BLaER1 (cell line): ENCODE measurements at regions not wholly inside any gene's neighbourhood (a gene's known extent, or its start where the extent isn't known, plus 50 kb on each side); places are given as distances from the start of the nearest gene placed in this dataset.
"Not testable (repeated sequence)": the region's sequence is repeated elsewhere in the genome, so short reads cannot be mapped to it uniquely, and the experiment has no call there.

Experiments
- H3K27ac ChIP-seq: shearing (Covaris generic); formaldehyde crosslinking; 2 replicates; pipeline ENCODE4 v1.8.1; 2022
- H3K27me3 ChIP-seq: shearing (Covaris generic); formaldehyde crosslinking; 2 replicates; pipeline ENCODE4 v1.8.1; 2022
- H3K36me3 ChIP-seq: shearing (Covaris generic); formaldehyde crosslinking; 2 replicates; pipeline ENCODE4 v1.8.1; 2022
- H3K4me1 ChIP-seq: shearing (Covaris generic); formaldehyde crosslinking; 2 replicates; pipeline ENCODE4 v1.8.1; 2022
- H3K4me2 ChIP-seq: shearing (Covaris generic); formaldehyde crosslinking; 2 replicates; pipeline ENCODE4 v1.8.1; 2022
- H3K4me3 ChIP-seq: shearing (Covaris generic); formaldehyde crosslinking; 2 replicates; pipeline ENCODE4 v1.8.1; 2022
- H3K9ac ChIP-seq: shearing (Covaris generic); formaldehyde crosslinking; 2 replicates; pipeline ENCODE4 v1.8.1; 2022
- H3K9me3 ChIP-seq: shearing (Covaris generic); formaldehyde crosslinking; 2 replicates; pipeline ENCODE4 v1.8.1; 2022
- H4K20me1 ChIP-seq: shearing (Covaris generic); formaldehyde crosslinking; 2 replicates; pipeline ENCODE4 v1.8.1; 2022
- Cebpa-rat ChIP-seq: shearing (Covaris generic); IDR thresholded peaks from 2 replicates; pipeline ENCODE4 v1.8.1; 2022

- H4K20me1 ChIP-seq = no peaks in the 10 kb centered on the region
- H3K36me3 ChIP-seq = no peaks in the 10 kb centered on the region
- H3K4me3 ChIP-seq = no peak overlapping the region
- H3K27me3 ChIP-seq = no peaks in the 10 kb centered on the region
- H3K9me3 ChIP-seq = no peaks in the 10 kb centered on the region
- no peak overlapping the region for H3K27ac ChIP-seq
- H3K4me2 ChIP-seq = no peak overlapping the region
- no peaks in the 10 kb centered on the region for H3K4me1 ChIP-seq
- TF ChIP-seq Cebpa-rat = no peak
- H3K9ac ChIP-seq = no peak overlapping the region
Measured at GRCh38 chr11:37905707-37906417, 1307.8 kb upstream of the RAG2 start.

GRCh38 chr11:37896016-37896415 lies 1298.0 kb upstream of the RAG2 start:
- Histone ChIP-seq H3K27me3 (no peaks in the 10 kb centered on the region), H4K20me1 (no peaks in the 10 kb centered on the region), H3K4me3 (no peak overlapping the region), H3K36me3 (no peaks in the 10 kb centered on the region), H3K4me1 (no peaks in the 10 kb centered on the region), H3K9ac (no peak overlapping the region), H3K9me3 (peaks cover 20% of the 10 kb centered on the region), H3K4me2 (no peak overlapping the region), H3K27ac (no peak overlapping the region)
- no peak for TF ChIP-seq Cebpa-rat

DNA sequence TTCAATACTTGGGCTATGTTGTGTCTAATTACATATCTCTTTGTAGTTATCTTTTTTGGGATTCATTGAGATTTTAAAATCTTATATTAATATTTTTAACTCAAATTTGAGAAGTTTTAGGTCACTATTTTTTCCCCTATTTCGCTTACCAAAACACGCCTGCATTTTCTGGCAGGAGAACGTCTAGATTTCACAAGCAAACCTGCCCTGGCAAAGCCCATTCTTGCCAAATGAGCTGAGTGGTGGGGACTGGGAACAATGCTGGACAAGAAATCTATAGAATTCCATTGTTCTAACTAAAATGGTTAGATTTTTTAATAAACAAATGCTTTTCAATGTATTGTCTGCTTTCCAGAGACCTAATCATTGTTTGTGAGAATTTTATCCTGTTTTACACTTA lies 1283.7 kb upstream of the RAG2 start:
- H3K9me3 ChIP-seq = no peaks in the 10 kb centered on the region
- H3K4me2 ChIP-seq = no peak overlapping the region
- no peaks in the 10 kb centered on the region for H4K20me1 ChIP-seq
- H3K36me3 ChIP-seq = no peaks in the 10 kb centered on the region
- H3K27ac ChIP-seq = no peak overlapping the region
- TF ChIP-seq Cebpa-rat = no peak
- no peak overlapping the region for H3K4me3 ChIP-seq
- no peaks in the 10 kb centered on the region for H3K27me3 ChIP-seq
- H3K4me1 ChIP-seq = no peaks in the 10 kb centered on the region
- no peak overlapping the region for H3K9ac ChIP-seq

- no peak for TF ChIP-seq Cebpa-rat
- H3K27ac ChIP-seq = no peak overlapping the region
- no peaks in the 10 kb centered on the region for H3K27me3 ChIP-seq
- no peak overlapping the region for H3K4me2 ChIP-seq
- H3K4me3 ChIP-seq = no peak overlapping the region
- H3K4me1 ChIP-seq = no peaks in the 10 kb centered on the region
- H3K9me3 ChIP-seq = no peaks in the 10 kb centered on the region
- no peak overlapping the region for H3K9ac ChIP-seq
- H3K36me3 ChIP-seq = no peaks in the 10 kb centered on the region
- no peaks in the 10 kb centered on the region for H4K20me1 ChIP-seq
Measured at GRCh38 chr11:37861671-37862070, 1263.6 kb upstream of the RAG2 start.

- H3K4me1 ChIP-seq, H3K36me3 ChIP-seq, H3K4me3 ChIP-seq, H3K4me2 ChIP-seq, H3K27ac ChIP-seq, H3K9ac ChIP-seq, H4K20me1 ChIP-seq, H3K27me3 ChIP-seq, H3K9me3 ChIP-seq: not testable (repeated sequence)
Measured at GRCh38 chr11:37858806-37859537, 1260.9 kb upstream of the RAG2 start.

DNA sequence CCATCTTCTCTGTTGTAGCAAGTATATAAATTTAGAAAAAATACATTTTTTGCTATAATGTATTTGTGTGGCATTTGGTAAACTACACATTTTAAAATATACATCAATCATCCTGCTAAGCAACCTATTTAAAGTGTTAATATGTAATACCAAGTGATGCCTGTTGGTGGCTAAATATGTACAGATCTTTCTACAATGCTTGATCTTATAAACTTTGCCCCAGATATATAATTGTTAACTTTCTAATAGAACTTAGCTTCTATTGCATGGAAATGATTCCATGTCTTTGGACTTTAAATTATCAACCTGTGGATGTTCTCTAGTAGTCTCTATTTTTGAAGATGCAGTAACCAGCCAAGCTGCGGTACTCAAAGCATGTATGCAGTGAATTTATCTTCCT lies 1260.4 kb upstream of the RAG2 start:
- H3K27ac ChIP-seq = no peak overlapping the region
- TF ChIP-seq Cebpa-rat = no peak
- H3K9ac ChIP-seq = no peak overlapping the region
- H3K9me3 ChIP-seq = no peaks in the 10 kb centered on the region
- H3K4me1 ChIP-seq = no peaks in the 10 kb centered on the region
- no peaks in the 10 kb centered on the region for H3K27me3 ChIP-seq
- H3K4me2 ChIP-seq = no peak overlapping the region
- H3K36me3 ChIP-seq = no peaks in the 10 kb centered on the region
- no peak overlapping the region for H3K4me3 ChIP-seq
- no peaks in the 10 kb centered on the region for H4K20me1 ChIP-seq

DNA sequence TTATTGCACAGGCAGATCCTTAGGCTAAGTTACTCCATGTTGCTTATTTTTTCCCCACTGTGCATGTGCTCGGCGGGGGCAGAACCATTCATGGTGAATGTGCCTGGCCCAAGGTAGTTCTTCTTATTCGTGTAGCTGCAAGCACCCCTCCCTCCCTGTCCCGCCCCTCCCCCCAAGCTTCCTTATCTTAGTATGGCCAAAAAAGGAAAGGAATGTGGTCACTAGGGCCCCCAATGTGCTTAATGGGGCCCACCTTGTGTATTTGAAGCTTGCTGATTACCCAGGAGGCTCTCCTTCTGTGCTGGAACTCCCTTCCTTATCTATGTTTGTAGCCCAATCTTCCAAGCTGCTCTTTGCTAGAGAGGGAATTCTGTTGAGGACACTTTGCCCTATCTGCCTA lies 1259.7 kb upstream of the RAG2 start:
- TF ChIP-seq Cebpa-rat = no peak
- Histone ChIP-seq H3K9me3 (no peaks in the 10 kb centered on the region), H3K36me3 (no peaks in the 10 kb centered on the region), H3K4me2 (no peak overlapping the region), H4K20me1 (no peaks in the 10 kb centered on the region), H3K9ac (no peak overlapping the region), H3K4me1 (no peaks in the 10 kb centered on the region), H3K4me3 (no peak overlapping the region), H3K27ac (no peak overlapping the region), H3K27me3 (no peaks in the 10 kb centered on the region)

GRCh38 chr11:37849706-37850105 lies 1251.7 kb upstream of the RAG2 start:
- Histone ChIP-seq H3K27me3 (no peaks in the 10 kb centered on the region), H3K36me3 (no peaks in the 10 kb centered on the region), H3K4me2 (no peak overlapping the region), H3K9ac (no peak overlapping the region), H3K27ac (no peak overlapping the region), H3K9me3 (no peaks in the 10 kb centered on the region), H3K4me1 (no peaks in the 10 kb centered on the region), H3K4me3 (no peak overlapping the region), H4K20me1 (no peaks in the 10 kb centered on the region)
- no peak for TF ChIP-seq Cebpa-rat

- TF ChIP-seq Cebpa-rat = no peak
- no peak overlapping the region for H3K4me3 ChIP-seq
Measured at GRCh38 chr11:37843603-37844002, 1245.6 kb upstream of the RAG2 start.

GRCh38 chr11:37841016-37841415 lies 1243.0 kb upstream of the RAG2 start:
- H3K9ac ChIP-seq = no peak overlapping the region
- H3K4me2 ChIP-seq = no peak overlapping the region
- no peak overlapping the region for H3K4me3 ChIP-seq
- H3K4me1 ChIP-seq = no peaks in the 10 kb centered on the region
- no peak overlapping the region for H3K27ac ChIP-seq
- no peaks in the 10 kb centered on the region for H3K9me3 ChIP-seq
- H3K36me3 ChIP-seq = no peaks in the 10 kb centered on the region
- TF ChIP-seq Cebpa-rat = no peak
- H4K20me1 ChIP-seq = no peaks in the 10 kb centered on the region
- no peaks in the 10 kb centered on the region for H3K27me3 ChIP-seq

More at GRCh38 chr11:37843603-37844002, 1245.6 kb upstream of the RAG2 start:
- Histone ChIP-seq H3K27me3 (no peaks in the 10 kb centered on the region), H3K9ac (no peak overlapping the region), H3K36me3 (no peaks in the 10 kb centered on the region), H3K9me3 (no peaks in the 10 kb centered on the region), H3K4me1 (no peaks in the 10 kb centered on the region), H4K20me1 (no peaks in the 10 kb centered on the region), H3K27ac (no peak overlapping the region), H3K4me2 (no peak overlapping the region)

DNA sequence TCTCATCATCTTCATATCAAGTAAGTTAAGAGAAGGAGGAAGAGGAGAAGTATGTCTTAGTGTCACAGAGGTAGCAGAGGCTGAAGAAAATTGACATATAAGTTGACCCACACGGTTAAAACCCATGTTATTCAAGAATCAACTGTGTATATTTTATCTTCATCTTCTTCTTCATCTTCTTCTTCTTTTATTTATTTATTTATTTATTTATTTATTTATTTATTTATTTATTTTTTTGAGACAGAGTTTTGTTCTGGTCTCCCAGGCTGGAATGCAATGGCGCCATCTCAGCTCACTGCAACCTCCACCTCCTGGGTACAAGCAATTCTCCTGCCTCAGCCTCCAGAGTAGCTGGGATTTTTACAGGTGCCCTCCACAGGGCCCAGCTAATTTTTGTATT lies 1242.3 kb upstream of the RAG2 start:
- H3K27ac ChIP-seq, H3K27me3 ChIP-seq, H3K4me3 ChIP-seq, H3K36me3 ChIP-seq, H3K9ac ChIP-seq, H3K4me2 ChIP-seq, H3K4me1 ChIP-seq, H4K20me1 ChIP-seq, H3K9me3 ChIP-seq: not testable (repeated sequence)
